ENCODE measurements at regions not wholly inside any gene's neighbourhood (a gene's known extent, or its start where the extent isn't known, plus 50 kb on each side); places are given as distances from the start of the nearest gene placed in this dataset.

DNA sequence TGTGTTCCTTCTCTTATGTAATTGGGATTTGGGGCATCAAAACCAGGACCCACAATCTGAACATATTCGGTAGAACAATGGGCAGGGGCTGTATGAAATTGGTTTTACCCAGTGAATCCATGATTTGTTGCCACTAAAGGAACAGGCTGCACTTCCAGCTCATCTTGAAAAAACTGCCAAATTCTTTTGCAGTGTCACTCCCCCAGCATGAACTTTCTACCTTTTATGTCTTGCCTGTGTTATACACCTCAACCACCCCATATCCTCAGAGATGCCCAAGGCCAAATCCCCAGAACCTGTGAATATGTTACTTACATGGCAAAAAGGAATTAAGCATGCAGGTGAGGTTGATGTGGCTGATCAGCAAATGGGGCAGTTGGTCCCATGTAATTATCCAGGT is 280.2 kb upstream of the ECI2 start:
- TF ChIP-seq, protein P1, sequence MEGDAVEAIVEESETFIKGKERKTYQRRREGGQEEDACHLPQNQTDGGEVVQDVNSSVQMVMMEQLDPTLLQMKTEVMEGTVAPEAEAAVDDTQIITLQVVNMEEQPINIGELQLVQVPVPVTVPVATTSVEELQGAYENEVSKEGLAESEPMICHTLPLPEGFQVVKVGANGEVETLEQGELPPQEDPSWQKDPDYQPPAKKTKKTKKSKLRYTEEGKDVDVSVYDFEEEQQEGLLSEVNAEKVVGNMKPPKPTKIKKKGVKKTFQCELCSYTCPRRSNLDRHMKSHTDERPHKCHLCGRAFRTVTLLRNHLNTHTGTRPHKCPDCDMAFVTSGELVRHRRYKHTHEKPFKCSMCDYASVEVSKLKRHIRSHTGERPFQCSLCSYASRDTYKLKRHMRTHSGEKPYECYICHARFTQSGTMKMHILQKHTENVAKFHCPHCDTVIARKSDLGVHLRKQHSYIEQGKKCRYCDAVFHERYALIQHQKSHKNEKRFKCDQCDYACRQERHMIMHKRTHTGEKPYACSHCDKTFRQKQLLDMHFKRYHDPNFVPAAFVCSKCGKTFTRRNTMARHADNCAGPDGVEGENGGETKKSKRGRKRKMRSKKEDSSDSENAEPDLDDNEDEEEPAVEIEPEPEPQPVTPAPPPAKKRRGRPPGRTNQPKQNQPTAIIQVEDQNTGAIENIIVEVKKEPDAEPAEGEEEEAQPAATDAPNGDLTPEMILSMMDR (IDR thresholded peaks at IDR 0.05): no peak
- no peak for TF ChIP-seq POLR2A (IDR thresholded peaks at IDR 0.05)
